Thymus (tissue), 11 donors: ENCODE measurements at regions not wholly inside any gene's neighbourhood (a gene's known extent, or its start where the extent isn't known, plus 50 kb on each side); places are given as distances from the start of the nearest gene placed in this dataset.

Experiments used
- DNase-seq, 9 donors: peaks; one replicate each; pipeline ENCODE4 v3.0.0-alpha.2; 2013; ENCODE audit warnings: low spot score in 9 of 9, low read depth in 6 of 9, missing footprints in 1 of 9
- H3K27ac ChIP-seq, 2 donors: one replicate each; pipeline ENCODE4 v1.5.1; 2013; ENCODE audit warnings: control low read depth in 1 of 2, low read depth in 1 of 2, low read length in 1 of 2, mild to moderate bottlenecking in 1 of 2, moderate library complexity in 1 of 2
- H3K27me3 ChIP-seq, 2 donors: one replicate each; pipeline ENCODE4 v1.5.1; 2013; ENCODE audit warnings: low read length in 1 of 2; ENCODE audit not compliant: control insufficient read depth in 2 of 2, insufficient read depth in 1 of 2
- H3K36me3 ChIP-seq, 2 donors: one replicate each; pipeline ENCODE4 v1.5.1; 2013; ENCODE audit warnings: low read length in 1 of 2, mild to moderate bottlenecking in 1 of 2, moderate library complexity in 1 of 2; ENCODE audit not compliant: control insufficient read depth in 2 of 2, insufficient read depth in 2 of 2
- H3K4me1 ChIP-seq, 2 donors: one replicate each; pipeline ENCODE4 v1.5.1; 2013; ENCODE audit warnings: low read length in 2 of 2; ENCODE audit not compliant: control insufficient read depth in 2 of 2, insufficient read depth in 2 of 2
- H3K4me3 ChIP-seq, 2 donors: one replicate each; pipeline ENCODE4 v1.5.1; 2013; ENCODE audit warnings: low read length in 2 of 2, control low read depth in 1 of 2, mild to moderate bottlenecking in 1 of 2
- H3K9me3 ChIP-seq, 2 donors: one replicate each; pipeline ENCODE4 v1.5.1; 2013; ENCODE audit warnings: low read length in 1 of 2, mild to moderate bottlenecking in 1 of 2; ENCODE audit not compliant: control insufficient read depth in 2 of 2, insufficient read depth in 1 of 2
- WGBS: extraction: QIAGEN DNeasy Blood & Tissue Kit; methylation state at CpG from one replicate; pipeline ENCODE4 v1.1.7; 2013; 5-methylcytosine and 5-hydroxymethylcytosine counted together
- donor health status: healthy.

GRCh38 chr15:98124581-98124980, 164.1 kb downstream of the ARRDC4 start:
- no peaks in the 10 kb centered on the region for H3K27me3 ChIP-seq
- no peak overlapping the region for H3K27ac ChIP-seq
- DNase-seq = no peak
- no peaks in the 10 kb centered on the region for H3K36me3 ChIP-seq
- no peak overlapping the region for H3K4me3 ChIP-seq
- H3K9me3 ChIP-seq = no peaks in the 10 kb centered on the region
- no peaks in the 10 kb centered on the region for H3K4me1 ChIP-seq
- WGBS = 98% methylated on average over 6 of the region's 6 CpGs

- no peaks in the 10 kb centered on the region for H3K9me3 ChIP-seq
- DNase-seq = no peak
- no peaks in the 10 kb centered on the region for H3K4me1 ChIP-seq
- H3K27me3 ChIP-seq = no peaks in the 10 kb centered on the region
- H3K36me3 ChIP-seq = no peaks in the 10 kb centered on the region
- 97% methylated on average over 8 of the region's 8 CpGs for WGBS
- H3K4me3 ChIP-seq = no peak overlapping the region
- H3K27ac ChIP-seq = no peak overlapping the region
Measured at GRCh38 chr15:98126326-98127085, 166.0 kb downstream of the ARRDC4 start.

- DNase-seq = no peak
- Histone ChIP-seq H3K36me3 (no peaks in the 10 kb centered on the region), H3K4me1 (no peaks in the 10 kb centered on the region), H3K27me3 (no peaks in the 10 kb centered on the region), H3K27ac (no peak overlapping the region), H3K4me3 (no peak overlapping the region), H3K9me3 (no peaks in the 10 kb centered on the region)
- WGBS = 66% methylated on average over 5 of the region's 5 CpGs
Measured at GRCh38 chr15:98127586-98127985, 167.1 kb downstream of the ARRDC4 start.

GRCh38 chr15:98131924-98132323, 171.4 kb downstream of the ARRDC4 start:
- 86% methylated on average over 4 of the region's 4 CpGs for WGBS
- no peaks in the 10 kb centered on the region for H3K9me3 ChIP-seq
- H3K27ac ChIP-seq = no peak overlapping the region
- DNase-seq = no peak
- H3K27me3 ChIP-seq = no peaks in the 10 kb centered on the region
- no peaks in the 10 kb centered on the region for H3K36me3 ChIP-seq
- no peak overlapping the region for H3K4me3 ChIP-seq
- H3K4me1 ChIP-seq = no peaks in the 10 kb centered on the region

- no peaks in the 10 kb centered on the region for H3K4me1 ChIP-seq
- H3K27me3 ChIP-seq = no peaks in the 10 kb centered on the region
- no peaks in the 10 kb centered on the region for H3K9me3 ChIP-seq
- no peak for DNase-seq
- H3K4me3 ChIP-seq = no peak overlapping the region
- no peak overlapping the region for H3K27ac ChIP-seq
- H3K36me3 ChIP-seq = no peaks in the 10 kb centered on the region
- WGBS = 91% methylated on average over 7 of the region's 7 CpGs
Measured at GRCh38 chr15:98134905-98135304, 174.4 kb downstream of the ARRDC4 start.

GRCh38 chr15:98138910-98139309, 178.4 kb downstream of the ARRDC4 start:
- Histone ChIP-seq H3K27ac (no peak overlapping the region), H3K9me3 (no peaks in the 10 kb centered on the region), H3K27me3 (no peaks in the 10 kb centered on the region), H3K36me3 (no peaks in the 10 kb centered on the region), H3K4me3 (no peak overlapping the region), H3K4me1 (no peaks in the 10 kb centered on the region)
- no peak for DNase-seq
- WGBS = 96% methylated on average over 6 of the region's 6 CpGs

- H3K9me3 ChIP-seq = no peaks in the 10 kb centered on the region
- DNase-seq = no peak
- no peak overlapping the region for H3K27ac ChIP-seq
- 51% methylated on average over 4 of the region's 4 CpGs for WGBS
- H3K27me3 ChIP-seq = no peaks in the 10 kb centered on the region
- no peaks in the 10 kb centered on the region for H3K4me1 ChIP-seq
- no peaks in the 10 kb centered on the region for H3K36me3 ChIP-seq
- no peak overlapping the region for H3K4me3 ChIP-seq
Measured at GRCh38 chr15:98139337-98139736, 178.8 kb downstream of the ARRDC4 start.

GRCh38 chr15:98142572-98142971, 182.1 kb downstream of the ARRDC4 start:
- H3K4me1 ChIP-seq = peaks cover 5 to 6% of the 10 kb centered on the region in 2 donors
- no peak overlapping the region for H3K4me3 ChIP-seq
- DNase-seq = no peak
- no peak overlapping the region for H3K27ac ChIP-seq
- no peaks in the 10 kb centered on the region for H3K9me3 ChIP-seq
- no peaks in the 10 kb centered on the region for H3K27me3 ChIP-seq
- WGBS = 93% methylated on average over 2 of the region's 2 CpGs
- H3K36me3 ChIP-seq = no peaks in the 10 kb centered on the region

- no peak for DNase-seq
- H3K4me3 ChIP-seq = no peak overlapping the region
- H3K27me3 ChIP-seq = no peaks in the 10 kb centered on the region
- no peak overlapping the region for H3K27ac ChIP-seq
- H3K36me3 ChIP-seq = no peaks in the 10 kb centered on the region
- H3K9me3 ChIP-seq = no peaks in the 10 kb centered on the region
- H3K4me1 ChIP-seq = peaks cover 5 to 12% of the 10 kb centered on the region in 2 donors
- 96% methylated on average over 4 of the region's 4 CpGs for WGBS
Measured at GRCh38 chr15:98143116-98143515, 182.6 kb downstream of the ARRDC4 start.
